ENCODE measurements at regions not wholly inside any gene's neighbourhood (a gene's known extent, or its start where the extent isn't known, plus 50 kb on each side); places are given as distances from the start of the nearest gene placed in this dataset.

DNA sequence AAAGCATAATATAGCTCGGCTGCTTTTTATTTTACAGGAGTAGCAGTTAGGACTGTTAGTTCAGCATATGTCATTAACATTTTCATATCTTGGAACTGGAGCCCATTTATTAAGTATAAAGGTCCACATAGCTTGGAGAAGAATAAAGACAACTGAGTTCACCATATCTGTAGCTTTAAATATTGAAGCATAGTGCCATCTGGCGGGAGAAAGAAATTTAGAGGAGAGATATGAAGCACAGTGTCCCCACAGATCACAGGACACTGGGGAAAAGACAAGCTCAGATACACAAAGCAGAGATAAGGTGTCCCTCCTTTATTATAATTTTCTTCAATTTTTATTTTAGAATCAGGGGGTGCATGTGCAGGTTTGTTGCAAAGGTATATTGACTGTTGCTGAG is 104.7 kb upstream of the FREM2 start:
- TF ChIP-seq CTCF (IDR thresholded peaks at IDR 0.05; ENCODE audit: low read depth, low read length, missing control alignments), result peak; percentile 28
- no peak for DNase-seq (ENCODE audit: extremely low read depth, low read depth)
- no peak overlapping the region for H3K4me3 ChIP-seq (replicated peaks; ENCODE audit: low read depth, low read length)

DNA sequence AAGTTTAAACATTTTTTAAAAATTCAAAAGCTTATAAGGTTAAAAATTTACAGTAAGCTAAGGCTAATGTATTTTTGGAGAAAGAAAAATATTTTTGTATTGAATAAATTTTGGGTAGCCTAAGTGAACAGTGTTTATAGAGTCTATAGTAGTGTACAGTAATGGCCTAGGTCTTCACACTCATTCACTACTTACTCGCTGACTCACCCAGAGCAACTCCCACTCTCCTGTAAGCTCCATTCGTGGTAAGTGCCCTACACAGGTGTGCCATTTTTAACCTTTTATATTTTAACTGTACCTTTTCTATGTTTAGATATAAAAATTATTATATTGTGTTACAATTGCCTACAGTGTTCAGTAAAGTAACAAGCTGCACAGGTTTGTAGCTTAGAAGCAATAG is 96.6 kb upstream of the FREM2 start:
- DNase-seq (ENCODE audit: extremely low read depth, low read depth), result no peak
- H3K4me3 ChIP-seq (replicated peaks; ENCODE audit: low read depth, low read length), result no peak overlapping the region
- TF ChIP-seq CTCF (IDR thresholded peaks at IDR 0.05; ENCODE audit: low read depth, low read length, missing control alignments), result no peak

DNA sequence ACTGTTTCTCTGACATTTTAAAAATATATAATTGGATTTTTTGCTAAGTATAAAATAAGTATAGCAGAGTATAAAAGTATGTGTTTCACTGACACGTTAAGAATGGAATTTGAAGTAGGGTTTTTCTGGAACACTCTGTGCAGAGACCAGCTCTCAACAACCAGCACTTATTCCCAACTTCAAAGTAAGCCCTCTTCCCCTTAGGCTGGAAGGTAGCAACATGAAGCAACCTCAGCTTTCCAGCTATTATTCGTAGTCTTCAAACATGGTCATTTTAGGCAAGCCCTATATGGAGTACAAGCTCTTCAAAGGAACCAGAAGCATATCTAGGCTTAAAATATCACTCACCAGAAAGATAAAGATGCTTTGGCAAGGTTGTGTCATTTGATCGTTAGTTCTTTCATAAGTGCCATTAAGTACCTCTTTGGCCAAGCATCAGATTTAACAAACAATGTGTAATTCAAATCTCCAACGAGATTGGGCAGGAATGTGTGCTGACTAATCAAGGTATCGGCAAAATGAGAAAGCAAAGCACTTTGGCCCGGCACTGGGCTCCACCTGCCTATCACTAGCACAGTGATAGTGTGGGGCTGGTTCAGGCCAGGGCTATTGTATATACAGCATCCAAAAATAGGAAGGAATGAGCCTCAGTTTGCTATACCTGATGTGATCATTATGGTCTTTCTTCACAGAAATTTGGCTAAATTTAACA is 95.9 kb upstream of the FREM2 start:
- DNase-seq (ENCODE audit: extremely low read depth, low read depth), result no peak
- H3K4me3 ChIP-seq (replicated peaks; ENCODE audit: low read depth, low read length), result no peak overlapping the region
- no peak for TF ChIP-seq CTCF (IDR thresholded peaks at IDR 0.05; ENCODE audit: low read depth, low read length, missing control alignments)

- no peak for DNase-seq (ENCODE audit: extremely low read depth, low read depth)
- TF ChIP-seq CTCF (IDR thresholded peaks at IDR 0.05; ENCODE audit: low read depth, low read length, missing control alignments), result no peak
- no peak overlapping the region for H3K4me3 ChIP-seq (replicated peaks; ENCODE audit: low read depth, low read length)
These were observed 84.6 kb upstream of the FREM2 start for GRCh38 chr13:38602266-38602665.

DNA sequence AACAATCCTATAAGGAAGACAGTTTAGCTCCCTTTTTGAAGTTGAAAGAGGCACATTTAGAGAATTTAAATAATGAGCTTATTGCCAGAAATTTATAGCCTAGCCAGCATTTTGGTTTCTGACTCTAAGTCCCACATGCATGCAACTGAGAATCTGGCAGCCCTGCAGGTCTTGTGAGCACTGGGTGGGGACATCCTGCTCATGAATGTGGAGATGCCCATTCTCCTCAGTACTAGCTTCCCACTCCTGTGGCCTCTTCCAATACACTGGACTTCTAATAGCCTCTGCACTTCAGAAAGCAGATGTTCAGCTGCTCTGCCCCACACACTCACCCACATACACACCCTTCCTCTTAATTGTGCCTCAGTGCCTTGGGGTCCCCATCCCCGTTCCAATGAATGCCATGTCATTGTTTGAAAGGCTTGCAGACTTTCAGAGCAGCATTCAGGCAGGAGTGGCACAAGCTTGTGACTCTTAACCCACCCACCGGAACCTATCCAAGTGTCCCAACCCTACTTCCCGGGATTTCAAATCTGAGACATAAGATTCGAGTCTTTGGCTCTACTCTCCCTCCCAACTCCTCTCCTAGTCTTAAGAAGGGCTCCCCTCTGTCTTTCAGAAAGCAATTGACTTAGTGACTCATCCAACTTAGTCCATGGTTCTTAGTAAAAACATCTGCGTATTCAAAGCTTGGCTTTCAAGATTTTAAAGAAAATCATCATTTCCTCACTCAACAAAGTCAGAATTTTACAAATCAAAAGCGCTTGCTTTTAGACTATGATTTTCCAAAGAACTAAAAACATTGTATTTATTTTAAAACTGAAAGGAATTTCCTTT is 80.0 kb upstream of the FREM2 start:
- TF ChIP-seq CTCF (IDR thresholded peaks at IDR 0.05; ENCODE audit: low read depth, low read length, missing control alignments), result no peak
- no peak for DNase-seq (ENCODE audit: extremely low read depth, low read depth)
- no peak overlapping the region for H3K4me3 ChIP-seq (replicated peaks; ENCODE audit: low read depth, low read length)

DNA sequence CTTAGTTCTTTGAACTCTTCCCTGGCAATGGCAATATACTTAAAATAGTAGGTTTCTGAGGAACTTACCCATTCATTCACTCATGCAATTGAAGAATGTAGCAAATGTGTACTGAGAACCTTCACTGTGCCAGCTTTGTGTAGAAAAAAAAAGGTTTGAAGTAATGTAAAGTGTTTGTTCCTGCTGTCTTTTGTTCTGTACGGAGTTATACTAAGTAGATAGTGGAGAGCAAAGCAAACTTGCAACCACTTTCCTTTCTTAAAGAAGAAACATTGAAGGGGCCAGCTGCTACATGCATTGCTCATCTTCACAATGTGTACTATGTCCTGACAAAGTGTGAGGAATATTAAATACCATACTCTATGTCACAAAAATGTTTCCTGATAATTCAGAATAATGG is 68.9 kb upstream of the FREM2 start:
- no peak overlapping the region for H3K4me3 ChIP-seq (replicated peaks; ENCODE audit: low read depth, low read length)
- no peak for DNase-seq (ENCODE audit: extremely low read depth, low read depth)
- TF ChIP-seq CTCF (IDR thresholded peaks at IDR 0.05; ENCODE audit: low read depth, low read length, missing control alignments), result no peak

Measured in HFF-Myc (cell line).